Endothelial cell of umbilical vein (primary cell): ENCODE measurements at regions not wholly inside any gene's neighbourhood (a gene's known extent, or its start where the extent isn't known, plus 50 kb on each side); places are given as distances from the start of the nearest gene placed in this dataset.
"Not testable (repeated sequence)": the region's sequence is repeated elsewhere in the genome, so short reads cannot be mapped to it uniquely, and the experiment has no call there.

ENCODE experiments used
- BruUV-seq: library from RNA; stranded (reverse); fragments of 400-500 nt; replicated peaks from 2 replicates; lab custom pipeline; 2021; lab: Mats Ljungman, UMichigan
- CTCF ChIA-PET: fragments of 300-600, 350-600 bp; sonication (Branson Sonifier 250); formaldehyde crosslinking; loops from one replicate; lab custom pipeline; 2021; ENCODE audit warnings: antibody characterized with exemption, inconsistent platforms; lab: Charles Lee
- POLR2A ChIA-PET: fragments of 300-600, 350-600 bp; sonication (Branson Sonifier 250); formaldehyde crosslinking; loops from one replicate; lab custom pipeline; 2021; ENCODE audit warnings: antibody characterized with exemption, inconsistent platforms; lab: Charles Lee
- DNase-seq: peaks from one replicate; pipeline ENCODE4 v3.0.0-alpha.2; 2011; ENCODE audit warnings: low read depth, low spot score
- FAIRE-seq: peaks from 2 replicates; lab custom pipeline; 2011; peaks lifted over from hg19 to GRCh38; lab: Jason Lieb, UNC
- H2AFZ ChIP-seq: 2 replicates; pipeline ENCODE4 v1.6.0; 2012; ENCODE audit warnings: low read depth, low read length, control low read depth, inconsistent platforms
- H3K27ac ChIP-seq: 2 replicates; pipeline ENCODE4 v1.5.1; 2011; ENCODE audit warnings: low read depth, mild to moderate bottlenecking, control low read depth, low read length, moderate library complexity; ENCODE audit not compliant: insufficient read depth
- H3K27me3 ChIP-seq, 2 experiments: 2 replicates each; pipeline versions ENCODE4 v1.6.0 to v1.6.1; 2011; ENCODE audit warnings: low read length in 2 of 2, mixed read lengths in 1 of 2; ENCODE audit not compliant: control insufficient read depth in 2 of 2, insufficient read depth in 2 of 2
- H3K36me3 ChIP-seq, 2 experiments: 2 replicates in 1 of 2; 3 replicates in 1 of 2; pipeline ENCODE4 v1.5.1; 2011; ENCODE audit warnings: low read length in 2 of 2, mild to moderate bottlenecking in 1 of 2, moderate library complexity in 1 of 2; ENCODE audit not compliant: control insufficient read depth in 2 of 2, insufficient read depth in 2 of 2; ENCODE audit errors: extremely low read depth in 1 of 2
- H3K4me1 ChIP-seq: 3 replicates; pipeline ENCODE4 v1.5.1; 2011; ENCODE audit warnings: mild to moderate bottlenecking, low read length; ENCODE audit not compliant: control insufficient read depth, insufficient read depth; ENCODE audit errors: extremely low read depth
- H3K4me2 ChIP-seq: 2 replicates; pipeline ENCODE4 v1.6.1; 2011; ENCODE audit warnings: low read length, control low read depth, mixed read lengths; ENCODE audit not compliant: insufficient read depth
- H3K4me3 ChIP-seq, 3 experiments: fragments of 200-600 bp in 1 of 3; sonication (generic), shearing (Covaris generic) in 1 of 3; replicated peaks in 1 of 3; 2 replicates each; pipeline ENCODE4 v1.5.1; 2011 to 2016; ENCODE audit warnings: control low read depth in 3 of 3, low read length in 3 of 3, mild to moderate bottlenecking in 2 of 3, inconsistent platforms in 1 of 3, low read depth in 1 of 3, moderate library complexity in 1 of 3; ENCODE audit not compliant: insufficient read depth in 1 of 3
- H3K79me2 ChIP-seq: 2 replicates; pipeline ENCODE4 v1.6.0; 2012; ENCODE audit warnings: low read length, inconsistent platforms; ENCODE audit not compliant: control insufficient read depth, insufficient read depth
- H3K9ac ChIP-seq: replicated peaks from 2 replicates; pipeline ENCODE3; 2011; ENCODE audit warnings: low read length, control low read depth; ENCODE audit not compliant: insufficient read depth; ENCODE audit errors: extremely low read depth
- H3K9me1 ChIP-seq: replicated peaks from 3 replicates; pipeline ENCODE4 v1.6.0; 2011; ENCODE audit warnings: mild to moderate bottlenecking, low read length; ENCODE audit not compliant: control insufficient read depth, insufficient read depth; ENCODE audit errors: extremely low read depth
- H3K9me3 ChIP-seq: replicated peaks from 2 replicates; pipeline ENCODE4 v1.5.1; 2012; ENCODE audit warnings: low read length, inconsistent platforms; ENCODE audit not compliant: control insufficient read depth, insufficient read depth
- H4K20me1 ChIP-seq: replicated peaks from 2 replicates; pipeline ENCODE3; 2011; ENCODE audit warnings: mild to moderate bottlenecking, low read length; ENCODE audit not compliant: control insufficient read depth, insufficient read depth; ENCODE audit errors: extremely low read depth
- EZH2 ChIP-seq: IDR thresholded peaks from 2 replicates; pipeline ENCODE4 v1.6.1; 2012; ENCODE audit warnings: borderline replicate concordance, low read depth, mild to moderate bottlenecking, moderate library complexity, low read length, inconsistent platforms; ENCODE audit not compliant: severe bottlenecking
- FOS ChIP-seq: IDR thresholded peaks from 2 replicates; pipeline ENCODE4 v1.6.1; 2011; ENCODE audit warnings: mild to moderate bottlenecking, low read length, moderate library complexity, borderline replicate concordance; ENCODE audit not compliant: insufficient read depth
- GATA2 ChIP-seq: IDR thresholded peaks from 2 replicates; pipeline ENCODE4 v1.7.0; 2011; ENCODE audit warnings: low read depth, mild to moderate bottlenecking, moderate library complexity, mixed read lengths, low read length; ENCODE audit not compliant: insufficient read length, insufficient read depth
- JUN ChIP-seq: IDR thresholded peaks from 2 replicates; pipeline ENCODE4 v1.6.1; 2011; ENCODE audit warnings: borderline replicate concordance, low read depth; ENCODE audit not compliant: insufficient read length, insufficient read depth
- MYC ChIP-seq: IDR thresholded peaks from one replicate; pipeline ENCODE4 v1.6.1; 2011; ENCODE audit warnings: mild to moderate bottlenecking, low read depth, low read length
- POLR2A ChIP-seq: IDR thresholded peaks from 2 replicates; pipeline ENCODE4 v1.6.1; 2012; ENCODE audit warnings: low read depth, mild to moderate bottlenecking, control low read depth, low read length
- POLR2AphosphoS5 ChIP-seq: IDR thresholded peaks from 2 replicates; pipeline ENCODE4 v1.6.1; 2012; ENCODE audit warnings: low read depth, mild to moderate bottlenecking, control low read depth, low read length, moderate library complexity; ENCODE audit not compliant: insufficient read depth
- dilution Hi-C: fragments of 300-500 bp; cut with MboI; formaldehyde crosslinking; loops from one replicate; pipeline ENCODE4 v1.15.0; 2019; ENCODE audit warnings: low sequenced_read_pairs; ENCODE audit not compliant: extremely low pct_ligation_motif_present
- intact Hi-C: fragments of 100-400 bp; cut with micrococcal nuclease; formaldehyde crosslinking; loops from one replicate; pipeline ENCODE4 v1.10.0; 2022
- TF ChIP-seq, protein P1 (sequence below): IDR thresholded peaks from 2 replicates; pipeline ENCODE4 v1.6.1; 2011; ENCODE audit not compliant: insufficient read depth, insufficient read length
- TF ChIP-seq, protein P2 (sequence below), 2 donors: IDR thresholded peaks; 1 replicate in 1 of 2; 2 replicates in 1 of 2; pipeline ENCODE4 v1.5.1; 2011; ENCODE audit warnings: low read length in 2 of 2, mild to moderate bottlenecking in 2 of 2, moderate library complexity in 2 of 2, control low read depth in 1 of 2, inconsistent platforms in 1 of 2, low read depth in 1 of 2; ENCODE audit not compliant: insufficient read depth in 1 of 2; ENCODE audit errors: extremely low read depth in 1 of 2

DNA sequence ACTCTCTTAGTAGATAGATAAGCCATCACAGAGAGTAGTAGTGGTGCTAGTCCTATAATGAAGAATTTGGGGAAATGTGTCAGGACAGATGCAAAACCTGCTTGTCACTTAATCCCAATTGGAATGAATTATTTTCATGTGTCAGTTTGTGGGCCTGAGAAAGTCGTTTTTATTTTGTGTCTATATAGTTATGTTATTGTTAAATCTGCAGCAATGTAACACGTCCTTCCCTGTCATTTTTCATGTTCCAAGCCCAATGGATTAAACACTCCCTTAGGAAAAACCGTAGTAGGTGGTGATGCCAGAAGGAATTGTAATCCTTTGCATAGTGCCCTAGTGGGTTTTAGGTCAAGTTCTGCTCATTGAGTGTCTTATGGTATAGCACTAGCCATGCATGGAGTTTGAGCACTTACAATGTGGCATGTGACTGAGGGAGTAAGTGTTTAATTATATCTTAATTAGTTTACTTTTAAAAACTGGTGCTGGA lies 105.9 kb upstream of the PRSS16 start:
- H2AFZ ChIP-seq = no peak overlapping the region
- peaks cover 2% of the 10 kb centered on the region for H3K79me2 ChIP-seq
- no peaks in the 10 kb centered on the region for H4K20me1 ChIP-seq
- TF ChIP-seq GATA2 = no peak
- no peak for TF ChIP-seq EZH2
- TF ChIP-seq, protein P1, sequence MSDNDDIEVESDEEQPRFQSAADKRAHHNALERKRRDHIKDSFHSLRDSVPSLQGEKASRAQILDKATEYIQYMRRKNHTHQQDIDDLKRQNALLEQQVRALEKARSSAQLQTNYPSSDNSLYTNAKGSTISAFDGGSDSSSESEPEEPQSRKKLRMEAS = no peak
- no peak for TF ChIP-seq POLR2AphosphoS5
- TF ChIP-seq MYC = no peak
- TF ChIP-seq, protein P2, sequence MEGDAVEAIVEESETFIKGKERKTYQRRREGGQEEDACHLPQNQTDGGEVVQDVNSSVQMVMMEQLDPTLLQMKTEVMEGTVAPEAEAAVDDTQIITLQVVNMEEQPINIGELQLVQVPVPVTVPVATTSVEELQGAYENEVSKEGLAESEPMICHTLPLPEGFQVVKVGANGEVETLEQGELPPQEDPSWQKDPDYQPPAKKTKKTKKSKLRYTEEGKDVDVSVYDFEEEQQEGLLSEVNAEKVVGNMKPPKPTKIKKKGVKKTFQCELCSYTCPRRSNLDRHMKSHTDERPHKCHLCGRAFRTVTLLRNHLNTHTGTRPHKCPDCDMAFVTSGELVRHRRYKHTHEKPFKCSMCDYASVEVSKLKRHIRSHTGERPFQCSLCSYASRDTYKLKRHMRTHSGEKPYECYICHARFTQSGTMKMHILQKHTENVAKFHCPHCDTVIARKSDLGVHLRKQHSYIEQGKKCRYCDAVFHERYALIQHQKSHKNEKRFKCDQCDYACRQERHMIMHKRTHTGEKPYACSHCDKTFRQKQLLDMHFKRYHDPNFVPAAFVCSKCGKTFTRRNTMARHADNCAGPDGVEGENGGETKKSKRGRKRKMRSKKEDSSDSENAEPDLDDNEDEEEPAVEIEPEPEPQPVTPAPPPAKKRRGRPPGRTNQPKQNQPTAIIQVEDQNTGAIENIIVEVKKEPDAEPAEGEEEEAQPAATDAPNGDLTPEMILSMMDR (IDR thresholded peaks at IDR 0.05; ENCODE audit: extremely low read depth in 1 of 2, insufficient read depth in 1 of 2, low read depth in 1 of 2, low read length in 2 of 2) = no peak
- no peak for TF ChIP-seq JUN
- TF ChIP-seq FOS = no peak
- no peak for TF ChIP-seq POLR2A
- H3K4me3 ChIP-seq = no peak overlapping the region
- intact Hi-C loops (no loop called here), dilution Hi-C loops (no loop called here)
- BruUV-seq = no TSS peak
- H3K9me3 ChIP-seq = no peaks in the 10 kb centered on the region
- no peak for FAIRE-seq
- no peaks in the 10 kb centered on the region for H3K36me3 ChIP-seq
- no peaks in the 10 kb centered on the region for H3K9me1 ChIP-seq
- H3K9ac ChIP-seq = no peak overlapping the region
- H3K4me2 ChIP-seq = no peak overlapping the region
- peaks cover 21% of the 10 kb centered on the region for H3K4me1 ChIP-seq
- ChIA-PET POLR2A (no interaction called here), CTCF (no interaction called here)
- H3K27me3 ChIP-seq = no peaks in the 10 kb centered on the region
- DNase-seq = no peak
- no peak overlapping the region for H3K27ac ChIP-seq

DNA sequence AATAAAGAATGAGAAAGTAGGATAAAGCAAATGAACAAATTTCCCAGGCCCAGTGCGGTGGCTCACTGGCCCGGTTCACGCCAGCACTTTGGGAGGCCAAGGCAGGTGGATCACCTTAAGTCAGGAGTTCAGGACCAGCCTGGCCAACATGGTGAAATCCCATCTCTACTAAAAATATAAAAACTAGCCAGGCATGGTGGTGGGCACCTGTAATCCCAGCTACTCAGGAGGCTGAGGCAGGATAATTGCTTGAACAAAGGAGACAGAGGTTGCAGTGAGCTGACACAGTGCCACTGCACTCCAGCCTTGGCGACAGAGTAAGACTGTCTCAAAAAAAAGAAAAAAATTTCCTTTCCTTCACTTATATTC lies 104.5 kb upstream of the PRSS16 start:
- H3K4me1 ChIP-seq = peaks cover 21% of the 10 kb centered on the region
- H4K20me1 ChIP-seq, DNase-seq, dilution Hi-C loops, H3K27ac ChIP-seq, H3K9me3 ChIP-seq, FAIRE-seq, H3K4me2 ChIP-seq, H3K9ac ChIP-seq, BruUV-seq, H2AFZ ChIP-seq, H3K27me3 ChIP-seq, intact Hi-C loops, CTCF ChIA-PET, H3K9me1 ChIP-seq, H3K79me2 ChIP-seq, H3K4me3 ChIP-seq, H3K36me3 ChIP-seq: not testable (repeated sequence)
- POLR2A ChIA-PET = interaction anchor here (2.1 kb wide), 1 partner anchor 10 kb away, joined by 13 read pairs; a partner anchor contains a TSS
